HEK293 (cell line): ENCODE measurements at regions not wholly inside any gene's neighbourhood (a gene's known extent, or its start where the extent isn't known, plus 50 kb on each side); places are given as distances from the start of the nearest gene placed in this dataset.
"Not testable (repeated sequence)": the region's sequence is repeated elsewhere in the genome, so short reads cannot be mapped to it uniquely, and the experiment has no call there.

Source experiments
- CTCF ChIA-PET: fragments of 350-600 bp; formaldehyde crosslinking; extraction: SDS; loops from one replicate; lab custom pipeline; 2021; ENCODE audit warnings: antibody characterized with exemption; lab: Yijun Ruan, JAX
- POLR2A ChIA-PET: fragments of 300-600 bp; formaldehyde crosslinking; extraction: SDS; loops from one replicate; lab custom pipeline; 2020; ENCODE audit warnings: antibody characterized with exemption, inconsistent platforms; lab: Yijun Ruan, JAX
- H3K27ac ChIP-seq: fragments of 200-500 bp; sonication (Bioruptor generic); 2 replicates; pipeline ENCODE4 v1.5.1; 2014; ENCODE audit warnings: low read depth, low read length, control low read depth, inconsistent platforms; ENCODE audit errors: extremely low read depth
- H3K36me3 ChIP-seq, 2 experiments: fragments of 200-500 bp in 1 of 2; sonication (Bioruptor generic) in 1 of 2; 1 replicate in 1 of 2; 2 replicates in 1 of 2; pipeline ENCODE4 v1.5.1; 2014 to 2017; ENCODE audit warnings: inconsistent platforms in 2 of 2, low read length in 2 of 2; ENCODE audit not compliant: control insufficient read depth in 2 of 2, insufficient read depth in 1 of 2
- H3K4me1 ChIP-seq: fragments of 200-500 bp; sonication (Bioruptor generic); 2 replicates; pipeline ENCODE4 v1.5.1; 2014; ENCODE audit warnings: mild to moderate bottlenecking, low read length, inconsistent platforms; ENCODE audit not compliant: control insufficient read depth, insufficient read depth
- H3K4me3 ChIP-seq: 2 replicates; pipeline ENCODE4 v1.5.1; 2011; ENCODE audit warnings: low read depth, mild to moderate bottlenecking, control low read depth, low read length, moderate library complexity
- H3K9me3 ChIP-seq: fragments of 200-500 bp; sonication (Bioruptor generic); 2 replicates; pipeline ENCODE4 v1.5.1; 2014; ENCODE audit warnings: low read depth, low read length, inconsistent platforms; ENCODE audit not compliant: control insufficient read depth, insufficient read depth
- ZBTB8A ChIP-seq: fragments of 450-650 bp; formaldehyde crosslinking; IDR thresholded peaks from 2 replicates; pipeline ENCODE4 v1.5.1; 2016; ENCODE audit warnings: missing biosample characterization, missing genetic modification characterization
- ZNF138 ChIP-seq: fragments of 450-650 bp; formaldehyde crosslinking; IDR thresholded peaks from 2 replicates; pipeline ENCODE4 v1.5.1; 2016; ENCODE audit warnings: missing biosample characterization, missing genetic modification characterization, borderline replicate concordance
- ZNF140 ChIP-seq: fragments of 450-650 bp; formaldehyde crosslinking; IDR thresholded peaks from 2 replicates; pipeline ENCODE4 v1.5.1; 2016; ENCODE audit warnings: missing biosample characterization, missing genetic modification characterization
- ZNF202 ChIP-seq: fragments of 450-650 bp; formaldehyde crosslinking; IDR thresholded peaks from 2 replicates; pipeline ENCODE4 v1.5.1; 2016; ENCODE audit warnings: missing biosample characterization, missing genetic modification characterization, borderline replicate concordance
- ZNF394 ChIP-seq: fragments of 450-650 bp; formaldehyde crosslinking; IDR thresholded peaks from 2 replicates; pipeline ENCODE4 v1.5.1; 2016; ENCODE audit warnings: missing biosample characterization, missing genetic modification characterization, mild to moderate bottlenecking, moderate library complexity, borderline replicate concordance
- ZNF426 ChIP-seq: fragments of 450-650 bp; formaldehyde crosslinking; IDR thresholded peaks from 2 replicates; pipeline ENCODE4 v1.5.1; 2017; ENCODE audit warnings: missing biosample characterization, missing genetic modification characterization, mild to moderate bottlenecking, inconsistent platforms, moderate library complexity
- ZNF433 ChIP-seq: fragments of 450-650 bp; formaldehyde crosslinking; IDR thresholded peaks from 2 replicates; pipeline ENCODE4 v1.5.1; 2016; ENCODE audit warnings: missing biosample characterization, missing genetic modification characterization, low read depth
- ZNF501 ChIP-seq: fragments of 450-650 bp; formaldehyde crosslinking; IDR thresholded peaks from 2 replicates; pipeline ENCODE4 v1.5.1; 2016; ENCODE audit warnings: missing biosample characterization, missing genetic modification characterization
- ZNF510 ChIP-seq: fragments of 450-650 bp; formaldehyde crosslinking; IDR thresholded peaks from 2 replicates; pipeline ENCODE4 v1.5.1; 2018; ENCODE audit warnings: mild to moderate bottlenecking, missing genetic modification characterization, missing biosample characterization; ENCODE audit not compliant: insufficient replicate concordance
- ZNF555 ChIP-seq: fragments of 450-650 bp; formaldehyde crosslinking; conservative IDR thresholded peaks from 2 replicates; pipeline ENCODE4 v1.5.1; 2017; ENCODE audit warnings: missing biosample characterization, mild to moderate bottlenecking, missing genetic modification characterization, inconsistent platforms
- ZNF623 ChIP-seq: fragments of 450-650 bp; formaldehyde crosslinking; IDR thresholded peaks from 2 replicates; pipeline ENCODE4 v1.5.1; 2016; ENCODE audit warnings: missing biosample characterization, missing genetic modification characterization
- ZNF654 ChIP-seq: fragments of 450-650 bp; formaldehyde crosslinking; IDR thresholded peaks from 2 replicates; pipeline ENCODE4 v1.5.1; 2016; ENCODE audit warnings: low read depth, missing biosample characterization, missing genetic modification characterization
- TF ChIP-seq, protein P1 (sequence below): fragments of 450-650 bp; formaldehyde crosslinking; IDR thresholded peaks from 2 replicates; pipeline ENCODE4 v1.5.1; 2016; ENCODE audit warnings: missing biosample characterization, missing genetic modification characterization
- TF ChIP-seq, protein P2 (sequence below): fragments of 450-650 bp; formaldehyde crosslinking; IDR thresholded peaks from 2 replicates; pipeline ENCODE4 v1.5.1; 2016; ENCODE audit warnings: missing biosample characterization, missing genetic modification characterization, borderline replicate concordance
- TF ChIP-seq, protein P3 (sequence below): fragments of 450-650 bp; formaldehyde crosslinking; conservative IDR thresholded peaks from 2 replicates; pipeline ENCODE4 v1.5.1; 2016; ENCODE audit warnings: low read depth, missing biosample characterization, missing genetic modification characterization
- TF ChIP-seq, protein P4 (sequence below): fragments of 450-650 bp; formaldehyde crosslinking; conservative IDR thresholded peaks from 2 replicates; pipeline ENCODE4 v1.5.1; 2016; ENCODE audit warnings: low read depth, missing biosample characterization, missing genetic modification characterization

DNA sequence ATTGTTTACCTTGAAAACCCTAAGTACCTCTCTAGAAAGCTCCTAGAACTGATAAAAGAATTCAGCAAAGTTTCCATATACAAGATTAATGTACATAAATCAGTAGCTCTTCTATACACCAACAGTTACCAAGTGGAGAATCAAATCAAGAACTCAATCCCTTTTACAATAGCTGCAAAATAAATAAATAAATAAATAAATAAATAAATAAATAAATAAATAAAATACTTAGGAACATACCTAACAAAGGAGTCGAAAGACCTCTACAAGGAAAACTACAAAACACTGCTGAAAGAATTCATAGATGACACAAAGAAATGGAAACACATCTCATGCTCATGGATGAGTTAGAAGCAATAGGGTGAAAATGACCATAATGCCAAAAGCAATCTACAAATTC is 452.6 kb upstream of the CBLB start:
- H3K4me1 ChIP-seq, H3K4me3 ChIP-seq, CTCF ChIA-PET, H3K27ac ChIP-seq, H3K36me3 ChIP-seq, POLR2A ChIA-PET, H3K9me3 ChIP-seq: not testable (repeated sequence)
- TF ChIP-seq, protein P1, sequence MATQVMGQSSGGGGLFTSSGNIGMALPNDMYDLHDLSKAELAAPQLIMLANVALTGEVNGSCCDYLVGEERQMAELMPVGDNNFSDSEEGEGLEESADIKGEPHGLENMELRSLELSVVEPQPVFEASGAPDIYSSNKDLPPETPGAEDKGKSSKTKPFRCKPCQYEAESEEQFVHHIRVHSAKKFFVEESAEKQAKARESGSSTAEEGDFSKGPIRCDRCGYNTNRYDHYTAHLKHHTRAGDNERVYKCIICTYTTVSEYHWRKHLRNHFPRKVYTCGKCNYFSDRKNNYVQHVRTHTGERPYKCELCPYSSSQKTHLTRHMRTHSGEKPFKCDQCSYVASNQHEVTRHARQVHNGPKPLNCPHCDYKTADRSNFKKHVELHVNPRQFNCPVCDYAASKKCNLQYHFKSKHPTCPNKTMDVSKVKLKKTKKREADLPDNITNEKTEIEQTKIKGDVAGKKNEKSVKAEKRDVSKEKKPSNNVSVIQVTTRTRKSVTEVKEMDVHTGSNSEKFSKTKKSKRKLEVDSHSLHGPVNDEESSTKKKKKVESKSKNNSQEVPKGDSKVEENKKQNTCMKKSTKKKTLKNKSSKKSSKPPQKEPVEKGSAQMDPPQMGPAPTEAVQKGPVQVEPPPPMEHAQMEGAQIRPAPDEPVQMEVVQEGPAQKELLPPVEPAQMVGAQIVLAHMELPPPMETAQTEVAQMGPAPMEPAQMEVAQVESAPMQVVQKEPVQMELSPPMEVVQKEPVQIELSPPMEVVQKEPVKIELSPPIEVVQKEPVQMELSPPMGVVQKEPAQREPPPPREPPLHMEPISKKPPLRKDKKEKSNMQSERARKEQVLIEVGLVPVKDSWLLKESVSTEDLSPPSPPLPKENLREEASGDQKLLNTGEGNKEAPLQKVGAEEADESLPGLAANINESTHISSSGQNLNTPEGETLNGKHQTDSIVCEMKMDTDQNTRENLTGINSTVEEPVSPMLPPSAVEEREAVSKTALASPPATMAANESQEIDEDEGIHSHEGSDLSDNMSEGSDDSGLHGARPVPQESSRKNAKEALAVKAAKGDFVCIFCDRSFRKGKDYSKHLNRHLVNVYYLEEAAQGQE (tag by site-specific recombination): peak; percentile 59; the same call in 1 of the 2 replicates
- peak; percentile 41; the same call in 1 of the 2 replicates for TF ChIP-seq ZNF501 (tag by site-specific recombination)
- TF ChIP-seq ZNF510: peak; percentile 78
- TF ChIP-seq ZNF138 (tag by site-specific recombination): 0 out of 2 replicates have a peak, but pooled peaks have one; percentile 47
- TF ChIP-seq, protein P2, sequence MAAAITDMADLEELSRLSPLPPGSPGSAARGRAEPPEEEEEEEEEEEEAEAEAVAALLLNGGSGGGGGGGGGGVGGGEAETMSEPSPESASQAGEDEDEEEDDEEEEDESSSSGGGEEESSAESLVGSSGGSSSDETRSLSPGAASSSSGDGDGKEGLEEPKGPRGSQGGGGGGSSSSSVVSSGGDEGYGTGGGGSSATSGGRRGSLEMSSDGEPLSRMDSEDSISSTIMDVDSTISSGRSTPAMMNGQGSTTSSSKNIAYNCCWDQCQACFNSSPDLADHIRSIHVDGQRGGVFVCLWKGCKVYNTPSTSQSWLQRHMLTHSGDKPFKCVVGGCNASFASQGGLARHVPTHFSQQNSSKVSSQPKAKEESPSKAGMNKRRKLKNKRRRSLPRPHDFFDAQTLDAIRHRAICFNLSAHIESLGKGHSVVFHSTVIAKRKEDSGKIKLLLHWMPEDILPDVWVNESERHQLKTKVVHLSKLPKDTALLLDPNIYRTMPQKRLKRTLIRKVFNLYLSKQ (tag by site-specific recombination): 0 out of 2 replicates have a peak, but pooled peaks have one; percentile 28
- TF ChIP-seq ZNF654: peak; percentile 22
- peak; percentile 93 for TF ChIP-seq ZNF140 (tag by site-specific recombination)
- peak; percentile 62 for TF ChIP-seq ZBTB8A (tag by site-specific recombination)
- peak; percentile 85 for TF ChIP-seq ZNF426
- TF ChIP-seq ZNF202: 0 out of 2 replicates have a peak, but pooled peaks have one; percentile 60
- peak; percentile 65 for TF ChIP-seq ZNF433 (tag by site-specific recombination)
- TF ChIP-seq, protein P3, sequence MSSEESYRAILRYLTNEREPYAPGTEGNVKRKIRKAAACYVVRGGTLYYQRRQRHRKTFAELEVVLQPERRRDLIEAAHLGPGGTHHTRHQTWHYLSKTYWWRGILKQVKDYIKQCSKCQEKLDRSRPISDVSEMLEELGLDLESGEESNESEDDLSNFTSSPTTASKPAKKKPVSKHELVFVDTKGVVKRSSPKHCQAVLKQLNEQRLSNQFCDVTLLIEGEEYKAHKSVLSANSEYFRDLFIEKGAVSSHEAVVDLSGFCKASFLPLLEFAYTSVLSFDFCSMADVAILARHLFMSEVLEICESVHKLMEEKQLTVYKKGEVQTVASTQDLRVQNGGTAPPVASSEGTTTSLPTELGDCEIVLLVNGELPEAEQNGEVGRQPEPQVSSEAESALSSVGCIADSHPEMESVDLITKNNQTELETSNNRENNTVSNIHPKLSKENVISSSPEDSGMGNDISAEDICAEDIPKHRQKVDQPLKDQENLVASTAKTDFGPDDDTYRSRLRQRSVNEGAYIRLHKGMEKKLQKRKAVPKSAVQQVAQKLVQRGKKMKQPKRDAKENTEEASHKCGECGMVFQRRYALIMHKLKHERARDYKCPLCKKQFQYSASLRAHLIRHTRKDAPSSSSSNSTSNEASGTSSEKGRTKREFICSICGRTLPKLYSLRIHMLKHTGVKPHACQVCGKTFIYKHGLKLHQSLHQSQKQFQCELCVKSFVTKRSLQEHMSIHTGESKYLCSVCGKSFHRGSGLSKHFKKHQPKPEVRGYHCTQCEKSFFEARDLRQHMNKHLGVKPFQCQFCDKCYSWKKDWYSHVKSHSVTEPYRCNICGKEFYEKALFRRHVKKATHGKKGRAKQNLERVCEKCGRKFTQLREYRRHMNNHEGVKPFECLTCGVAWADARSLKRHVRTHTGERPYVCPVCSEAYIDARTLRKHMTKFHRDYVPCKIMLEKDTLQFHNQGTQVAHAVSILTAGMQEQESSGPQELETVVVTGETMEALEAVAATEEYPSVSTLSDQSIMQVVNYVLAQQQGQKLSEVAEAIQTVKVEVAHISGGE (tag by site-specific recombination): peak; percentile 84
- TF ChIP-seq, protein P4, sequence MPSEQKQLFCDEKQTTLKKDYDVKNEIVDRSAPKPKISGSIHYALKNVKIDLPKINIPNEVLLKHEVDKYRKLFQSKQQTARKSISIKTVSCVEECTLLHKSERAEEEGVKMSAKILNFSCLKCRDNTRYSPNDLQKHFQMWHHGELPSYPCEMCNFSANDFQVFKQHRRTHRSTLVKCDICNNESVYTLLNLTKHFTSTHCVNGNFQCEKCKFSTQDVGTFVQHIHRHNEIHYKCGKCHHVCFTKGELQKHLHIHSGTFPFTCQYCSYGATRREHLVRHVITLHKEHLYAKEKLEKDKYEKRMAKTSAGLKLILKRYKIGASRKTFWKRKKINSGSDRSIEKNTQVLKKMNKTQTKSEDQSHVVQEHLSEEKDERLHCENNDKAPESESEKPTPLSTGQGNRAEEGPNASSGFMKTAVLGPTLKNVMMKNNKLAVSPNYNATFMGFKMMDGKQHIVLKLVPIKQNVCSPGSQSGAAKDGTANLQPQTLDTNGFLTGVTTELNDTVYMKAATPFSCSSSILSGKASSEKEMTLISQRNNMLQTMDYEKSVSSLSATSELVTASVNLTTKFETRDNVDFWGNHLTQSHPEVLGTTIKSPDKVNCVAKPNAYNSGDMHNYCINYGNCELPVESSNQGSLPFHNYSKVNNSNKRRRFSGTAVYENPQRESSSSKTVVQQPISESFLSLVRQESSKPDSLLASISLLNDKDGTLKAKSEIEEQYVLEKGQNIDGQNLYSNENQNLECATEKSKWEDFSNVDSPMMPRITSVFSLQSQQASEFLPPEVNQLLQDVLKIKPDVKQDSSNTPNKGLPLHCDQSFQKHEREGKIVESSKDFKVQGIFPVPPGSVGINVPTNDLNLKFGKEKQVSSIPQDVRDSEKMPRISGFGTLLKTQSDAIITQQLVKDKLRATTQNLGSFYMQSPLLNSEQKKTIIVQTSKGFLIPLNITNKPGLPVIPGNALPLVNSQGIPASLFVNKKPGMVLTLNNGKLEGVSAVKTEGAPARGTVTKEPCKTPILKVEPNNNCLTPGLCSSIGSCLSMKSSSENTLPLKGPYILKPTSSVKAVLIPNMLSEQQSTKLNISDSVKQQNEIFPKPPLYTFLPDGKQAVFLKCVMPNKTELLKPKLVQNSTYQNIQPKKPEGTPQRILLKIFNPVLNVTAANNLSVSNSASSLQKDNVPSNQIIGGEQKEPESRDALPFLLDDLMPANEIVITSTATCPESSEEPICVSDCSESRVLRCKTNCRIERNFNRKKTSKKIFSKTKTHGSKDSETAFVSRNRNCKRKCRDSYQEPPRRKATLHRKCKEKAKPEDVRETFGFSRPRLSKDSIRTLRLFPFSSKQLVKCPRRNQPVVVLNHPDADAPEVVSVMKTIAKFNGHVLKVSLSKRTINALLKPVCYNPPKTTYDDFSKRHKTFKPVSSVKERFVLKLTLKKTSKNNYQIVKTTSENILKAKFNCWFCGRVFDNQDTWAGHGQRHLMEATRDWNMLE: peak; percentile 84
- peak; percentile 60 for TF ChIP-seq ZNF623 (tag by site-specific recombination)
- TF ChIP-seq ZNF555 (tag by site-specific recombination): peak; percentile 86
- TF ChIP-seq ZNF394 (tag by site-specific recombination): peak; percentile 85
